ENCODE measurements at regions not wholly inside any gene's neighbourhood (a gene's known extent, or its start where the extent isn't known, plus 50 kb on each side); places are given as distances from the start of the nearest gene placed in this dataset.

DNA sequence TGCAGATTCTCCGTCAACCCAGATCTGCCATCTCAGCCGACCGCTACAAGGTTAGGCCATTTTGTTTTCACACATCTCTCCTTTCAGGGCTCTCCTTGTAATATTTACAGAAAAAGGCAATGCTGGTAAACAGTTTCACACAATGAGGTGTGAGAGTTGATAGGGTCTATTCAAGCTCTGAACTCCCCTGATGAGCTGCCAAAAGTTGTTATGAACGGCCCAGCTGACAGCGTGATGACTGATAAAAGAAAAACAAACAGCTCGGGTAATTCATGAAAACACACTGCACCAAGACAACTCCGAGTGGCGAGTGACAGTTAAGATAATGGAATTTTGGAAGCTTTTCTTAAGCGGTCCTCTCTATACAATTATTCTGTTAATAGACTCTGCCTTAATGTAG, 68.1 kb upstream of the IRX5 start:
- TF ChIP-seq, protein P1, sequence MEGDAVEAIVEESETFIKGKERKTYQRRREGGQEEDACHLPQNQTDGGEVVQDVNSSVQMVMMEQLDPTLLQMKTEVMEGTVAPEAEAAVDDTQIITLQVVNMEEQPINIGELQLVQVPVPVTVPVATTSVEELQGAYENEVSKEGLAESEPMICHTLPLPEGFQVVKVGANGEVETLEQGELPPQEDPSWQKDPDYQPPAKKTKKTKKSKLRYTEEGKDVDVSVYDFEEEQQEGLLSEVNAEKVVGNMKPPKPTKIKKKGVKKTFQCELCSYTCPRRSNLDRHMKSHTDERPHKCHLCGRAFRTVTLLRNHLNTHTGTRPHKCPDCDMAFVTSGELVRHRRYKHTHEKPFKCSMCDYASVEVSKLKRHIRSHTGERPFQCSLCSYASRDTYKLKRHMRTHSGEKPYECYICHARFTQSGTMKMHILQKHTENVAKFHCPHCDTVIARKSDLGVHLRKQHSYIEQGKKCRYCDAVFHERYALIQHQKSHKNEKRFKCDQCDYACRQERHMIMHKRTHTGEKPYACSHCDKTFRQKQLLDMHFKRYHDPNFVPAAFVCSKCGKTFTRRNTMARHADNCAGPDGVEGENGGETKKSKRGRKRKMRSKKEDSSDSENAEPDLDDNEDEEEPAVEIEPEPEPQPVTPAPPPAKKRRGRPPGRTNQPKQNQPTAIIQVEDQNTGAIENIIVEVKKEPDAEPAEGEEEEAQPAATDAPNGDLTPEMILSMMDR (IDR thresholded peaks at IDR 0.05; ENCODE audit: control extremely low read depth, extremely low read depth, low read depth, missing control alignments): no peak
- POLR2A ChIA-PET: no interaction called here
- CTCF ChIA-PET: no interaction called here
- DNase-seq (ENCODE audit: extremely low spot score): no peak

DNA sequence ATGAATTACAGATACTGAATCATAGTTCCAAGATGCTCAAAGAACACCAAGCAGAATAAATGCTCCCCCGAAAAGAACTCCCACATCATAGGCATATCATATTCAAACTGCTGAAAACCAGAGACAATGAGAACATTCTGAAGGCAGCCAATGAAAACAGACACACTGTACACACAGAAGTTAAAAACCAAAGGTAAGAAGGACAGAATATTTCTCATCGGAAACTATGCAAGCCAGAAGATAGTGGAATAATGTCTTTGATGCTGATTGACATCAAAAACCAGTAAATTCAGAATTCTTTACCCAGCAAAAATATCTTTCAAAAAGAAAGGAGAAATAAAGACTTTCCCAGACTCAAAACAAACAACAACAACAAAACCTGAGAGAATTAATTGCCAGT, 73.8 kb upstream of the IRX5 start:
- no peak for DNase-seq (ENCODE audit: extremely low spot score)
- POLR2A ChIA-PET: no interaction called here
- TF ChIP-seq, protein P1 (IDR thresholded peaks at IDR 0.05; ENCODE audit: control extremely low read depth, extremely low read depth, low read depth, missing control alignments): no peak
- CTCF ChIA-PET: no interaction called here

DNA sequence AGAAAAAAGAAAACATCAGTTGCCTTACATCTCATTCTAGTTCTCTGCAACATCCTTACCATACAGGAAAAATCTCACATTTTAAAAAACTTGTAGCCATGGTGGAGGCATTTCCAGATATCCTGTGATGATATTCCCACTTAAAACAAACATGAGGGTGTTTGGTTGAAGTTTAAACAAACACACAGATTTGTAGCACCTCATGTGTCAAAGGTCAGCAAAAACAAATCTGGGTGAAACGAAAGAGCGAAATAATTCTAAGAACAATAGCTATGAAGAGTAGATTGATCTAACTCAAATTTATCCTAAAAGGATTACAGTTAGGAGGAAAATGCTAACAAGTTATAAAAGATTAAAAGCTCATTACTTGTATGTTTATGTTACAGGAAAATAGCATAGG, 83.1 kb upstream of the IRX5 start:
- CTCF ChIA-PET: no interaction called here
- TF ChIP-seq, protein P1 (IDR thresholded peaks at IDR 0.05; ENCODE audit: control extremely low read depth, extremely low read depth, low read depth, missing control alignments): no peak
- DNase-seq (ENCODE audit: extremely low spot score): no peak
- POLR2A ChIA-PET: no interaction called here

DNA sequence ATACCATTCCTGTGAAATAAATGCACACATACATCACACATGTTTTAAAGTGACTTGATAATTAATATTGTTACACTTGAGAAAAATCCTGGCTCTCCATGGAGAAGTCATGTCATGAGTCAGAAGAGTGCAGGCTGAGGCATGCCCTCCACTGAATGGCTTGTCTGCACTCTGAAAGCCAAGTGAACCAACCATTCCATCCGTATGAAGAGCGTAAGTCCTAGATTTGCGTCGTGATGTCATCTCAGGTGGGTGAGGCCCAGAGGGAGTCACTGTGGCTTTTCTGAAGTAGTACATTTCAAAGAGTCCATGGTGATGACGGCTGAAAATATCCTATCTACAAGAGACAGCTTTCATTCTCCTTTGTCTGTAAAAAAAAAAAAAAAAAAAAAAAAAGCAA, 83.5 kb upstream of the IRX5 start:
- TF ChIP-seq, protein P1 (IDR thresholded peaks at IDR 0.05; ENCODE audit: control extremely low read depth, extremely low read depth, low read depth, missing control alignments): no peak
- CTCF ChIA-PET: no interaction called here
- POLR2A ChIA-PET: no interaction called here
- no peak for DNase-seq (ENCODE audit: extremely low spot score)

DNA sequence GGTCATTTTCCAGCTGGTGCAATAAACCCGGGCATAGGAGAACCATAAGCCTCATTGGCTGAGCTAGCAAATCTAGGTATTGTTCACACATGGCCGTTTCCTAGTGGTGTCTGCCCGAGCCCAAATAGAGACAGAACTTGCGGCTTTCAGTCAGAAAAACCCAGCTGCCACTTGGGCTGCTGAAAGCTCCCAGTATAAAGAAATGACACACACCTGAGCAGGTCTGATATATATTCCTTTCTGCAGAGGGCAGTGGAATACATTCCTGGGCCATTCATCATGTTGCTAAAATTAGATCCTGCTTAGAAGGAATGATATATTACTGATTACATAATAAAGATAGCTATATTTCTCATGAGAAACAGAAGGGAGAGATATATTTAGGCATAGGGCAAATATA, 83.9 kb upstream of the IRX5 start:
- ChIA-PET POLR2A (no interaction called here), CTCF (no interaction called here)
- no peak for DNase-seq (ENCODE audit: extremely low spot score)
- TF ChIP-seq, protein P1 (IDR thresholded peaks at IDR 0.05; ENCODE audit: control extremely low read depth, extremely low read depth, low read depth, missing control alignments): no peak

DNA sequence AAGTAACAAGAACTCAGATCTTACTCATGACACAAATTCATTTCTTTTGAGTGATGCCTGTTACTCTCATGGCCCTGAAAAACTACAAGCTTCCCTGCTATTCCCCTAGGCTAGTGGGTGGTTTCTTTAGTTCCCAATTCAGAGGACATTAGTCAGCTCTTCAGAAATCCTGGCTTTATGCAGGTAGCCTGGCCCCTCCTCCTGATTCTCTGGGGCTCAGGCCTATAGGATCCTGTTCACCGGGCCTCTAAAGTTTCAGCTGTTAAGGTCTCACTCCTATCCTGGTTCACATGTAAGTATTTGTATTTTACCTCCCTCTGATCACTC, 87.3 kb upstream of the IRX5 start:
- TF ChIP-seq, protein P1 (IDR thresholded peaks at IDR 0.05; ENCODE audit: control extremely low read depth, extremely low read depth, low read depth, missing control alignments): no peak
- CTCF ChIA-PET: no interaction called here
- POLR2A ChIA-PET: no interaction called here
- no peak for DNase-seq (ENCODE audit: extremely low spot score)

DNA sequence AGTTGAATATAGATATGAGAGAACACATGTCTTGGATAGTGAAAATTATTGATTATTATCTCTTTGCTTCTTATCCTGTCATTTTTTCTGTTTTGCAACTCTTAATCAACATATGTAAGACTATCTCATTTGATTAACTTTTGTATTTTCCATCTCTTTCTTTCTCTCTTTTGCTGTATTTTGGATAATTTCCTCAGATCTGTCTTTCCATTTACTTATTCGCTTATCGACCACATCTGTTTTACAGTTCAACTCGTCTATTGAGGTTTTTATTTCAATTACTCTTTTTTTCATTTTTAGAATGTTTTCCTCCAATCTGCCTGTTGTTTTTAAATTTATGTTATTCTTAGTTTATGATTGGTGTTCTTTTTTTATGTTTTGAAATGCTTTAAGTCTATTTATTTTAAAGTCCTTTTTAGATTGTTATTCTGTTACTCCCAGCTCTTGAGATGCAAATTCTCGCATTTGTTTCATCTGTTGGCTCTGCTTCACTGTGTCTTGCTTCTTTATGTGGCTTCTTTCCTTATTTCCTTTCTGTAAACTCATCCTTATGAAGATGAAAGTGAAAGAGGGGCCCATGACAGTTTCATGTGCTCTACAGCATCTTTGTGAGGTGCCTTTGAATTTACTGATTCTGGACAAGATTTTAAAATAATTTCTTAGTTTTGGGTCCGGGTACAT, 87.8 kb upstream of the IRX5 start:
- ChIA-PET POLR2A (no interaction called here), CTCF (no interaction called here)
- TF ChIP-seq, protein P1 (IDR thresholded peaks at IDR 0.05; ENCODE audit: control extremely low read depth, extremely low read depth, low read depth, missing control alignments): no peak
- DNase-seq (ENCODE audit: extremely low spot score): no peak

Measured in GM10248 (cell line).